ENCODE measurements at regions not wholly inside any gene's neighbourhood (a gene's known extent, or its start where the extent isn't known, plus 50 kb on each side); places are given as distances from the start of the nearest gene placed in this dataset.

- H3K27me3 ChIP-seq (ENCODE audit: insufficient read depth) = no peaks in the 10 kb centered on the region
- no peak overlapping the region for H3K4me2 ChIP-seq
- no peak for DNase-seq
- H3K9ac ChIP-seq = no peak overlapping the region
- 0% methylated on average over 1 of the region's 1 CpG for whole genome bisulfite sequencing (ENCODE audit: low lambda C conversion rate)
- H3K4me1 ChIP-seq (ENCODE audit: control insufficient read depth in 1 of 2, insufficient read depth in 2 of 2, low read depth in 1 of 2, low read length in 1 of 2) = no peaks in the 10 kb centered on the region
- no peak overlapping the region for H3K27ac ChIP-seq (ENCODE audit: low read depth in 2 of 2, low read length in 1 of 2)
- H3K36me3 ChIP-seq (replicated peaks in 1 of 2; ENCODE audit: control insufficient read depth in 1 of 2, insufficient read depth in 2 of 2, low read length in 1 of 2) = no peaks in the 10 kb centered on the region
- TF ChIP-seq REST (IDR thresholded peaks at IDR 0.05; ENCODE audit: low read depth, low read length) (no peak), TCF12 (IDR thresholded peaks at IDR 0.05) (no peak), TAF1 (IDR thresholded peaks at IDR 0.05; ENCODE audit: borderline replicate concordance, low read depth, low read length) (no peak), FOSL2 (IDR thresholded peaks at IDR 0.05; ENCODE audit: borderline replicate concordance, low read depth) (no peak), CTCF (IDR thresholded peaks at IDR 0.05) (no peak), SMC3 (IDR thresholded peaks at IDR 0.05; ENCODE audit: low read depth, low read length) (no peak), MEF2A (IDR thresholded peaks at IDR 0.05; ENCODE audit: borderline replicate concordance, low read depth) (no peak), CHD2 (IDR thresholded peaks at IDR 0.05; ENCODE audit: low read length, partially characterized antibody) (no peak), RCOR1 (IDR thresholded peaks at IDR 0.05; ENCODE audit: low read length) (no peak), SIN3A (IDR thresholded peaks at IDR 0.05; ENCODE audit: borderline replicate concordance, low read depth, low read length) (no peak), EP300 (IDR thresholded peaks at IDR 0.05; ENCODE audit: borderline replicate concordance in 1 of 2, low read depth in 1 of 2, low read length in 1 of 2) (no peak), JUND (IDR thresholded peaks at IDR 0.05) (no peak), EZH2phosphoT487 (IDR thresholded peaks at IDR 0.05; ENCODE audit: borderline replicate concordance, low read depth) (no peak), GATA2 (CRISPR knock-in tag; IDR thresholded peaks at IDR 0.05) (no peak), ELF1 (IDR thresholded peaks at IDR 0.05) (no peak), ZBTB33 (IDR thresholded peaks at IDR 0.05; ENCODE audit: borderline replicate concordance, low read depth) (no peak), NFIC (IDR thresholded peaks at IDR 0.05; ENCODE audit: borderline replicate concordance) (no peak)
- H3K9me3 ChIP-seq = no peaks in the 10 kb centered on the region
- H3K79me2 ChIP-seq (ENCODE audit: insufficient read depth) = no peaks in the 10 kb centered on the region
- H2AFZ ChIP-seq (ENCODE audit: low read depth) = no peak overlapping the region
- ChIA-PET CTCF (no interaction called here), POLR2A (no interaction called here)
- no peaks in the 10 kb centered on the region for H3K9me2 ChIP-seq
- H3F3A ChIP-seq (replicated peaks; ENCODE audit: insufficient read depth) = no peaks in the 10 kb centered on the region
- no peaks in the 10 kb centered on the region for H4K20me1 ChIP-seq (ENCODE audit: insufficient read depth)
- no peak overlapping the region for H3K4me3 ChIP-seq (ENCODE audit: low read depth in 2 of 2, low read length in 1 of 2)
Observed at GRCh38 chr9:7452378-7452777, 347.2 kb downstream of the DMAC1 start.

Measured in SK-N-SH (cell line).